ENCODE measurements at regions not wholly inside any gene's neighbourhood (a gene's known extent, or its start where the extent isn't known, plus 50 kb on each side); places are given as distances from the start of the nearest gene placed in this dataset.
"Not testable (repeated sequence)": the region's sequence is repeated elsewhere in the genome, so short reads cannot be mapped to it uniquely, and the experiment has no call there.

DNA sequence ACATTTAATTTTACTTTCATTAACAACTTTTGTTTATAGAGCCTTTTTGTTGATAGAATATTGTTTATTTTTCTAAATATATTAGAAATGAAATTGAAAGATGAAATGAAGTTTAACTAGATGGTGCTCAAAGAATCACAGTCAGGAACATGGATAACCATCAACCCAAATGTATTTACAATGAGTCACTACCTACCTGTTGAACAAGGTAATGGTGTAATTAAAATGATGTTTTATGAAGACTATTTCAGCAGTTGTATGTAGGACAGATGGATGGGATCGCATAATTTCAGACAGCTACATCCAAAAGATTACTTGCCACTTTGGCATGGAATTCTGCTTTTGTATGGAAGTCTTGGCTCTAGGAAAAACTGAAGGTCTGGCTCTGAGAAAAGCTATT lies 403.6 kb upstream of the SLC10A2 start:
- DNase-seq (ENCODE audit: low read depth, low spot score) = no peak

DNA sequence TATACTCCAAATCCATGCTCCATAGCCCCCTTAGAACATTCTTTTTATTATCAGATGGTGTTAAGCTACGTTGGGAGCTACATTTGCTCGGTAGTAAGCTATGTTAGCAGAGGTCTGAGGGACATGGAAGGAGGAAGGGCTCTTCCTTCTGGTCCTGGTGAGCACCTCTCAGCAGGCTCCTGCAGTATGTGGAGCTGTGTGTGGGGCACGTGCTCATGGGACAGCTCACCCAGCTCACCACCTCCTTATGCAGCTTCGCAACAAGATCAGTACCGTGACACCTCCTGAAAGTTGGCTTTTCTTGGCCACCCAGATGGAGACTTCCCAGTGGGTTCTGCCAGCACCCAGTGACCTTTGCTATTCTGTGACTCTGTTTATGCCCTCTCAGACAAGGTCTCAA lies 400.5 kb upstream of the SLC10A2 start:
- DNase-seq (ENCODE audit: low read depth, low spot score) = no peak

DNA sequence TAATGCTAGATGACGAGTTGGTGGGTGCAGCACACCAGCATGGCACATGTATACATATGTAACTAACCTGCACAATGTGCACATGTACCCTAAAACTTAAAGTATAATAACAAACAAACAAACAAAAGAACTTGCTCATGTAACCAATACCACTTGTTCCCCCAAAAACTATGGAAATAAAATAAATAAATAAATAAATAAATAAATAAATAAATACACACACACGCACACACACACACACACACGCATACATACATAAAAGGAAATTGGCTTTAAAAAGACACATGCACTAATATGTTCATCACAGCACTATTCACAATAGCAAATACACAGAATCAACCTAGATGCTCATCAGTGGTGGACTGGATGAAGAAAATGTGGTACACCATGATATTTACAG lies 394.0 kb upstream of the SLC10A2 start:
- DNase-seq (ENCODE audit: low read depth, low spot score) = not testable (repeated sequence)

DNA sequence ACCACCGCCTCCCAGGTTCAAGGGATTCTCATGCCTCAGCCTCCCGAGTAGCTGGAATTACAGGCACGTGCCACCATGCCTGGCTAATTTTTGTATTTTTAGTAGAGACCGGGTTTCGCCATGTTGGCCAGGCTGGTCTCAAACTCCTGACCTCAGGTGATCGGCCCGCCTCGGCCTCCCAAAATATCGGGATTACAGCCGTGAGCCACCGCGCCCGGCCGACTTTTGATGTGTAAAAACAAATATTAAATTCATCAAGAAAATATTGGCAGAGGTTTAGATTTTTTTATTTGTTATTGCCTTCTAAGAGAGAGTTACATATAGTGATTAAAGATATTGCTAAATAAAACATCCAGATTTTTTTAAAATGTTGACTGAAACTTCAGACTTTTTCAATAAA lies 390.8 kb upstream of the SLC10A2 start:
- DNase-seq (ENCODE audit: low read depth, low spot score) = not testable (repeated sequence)

DNA sequence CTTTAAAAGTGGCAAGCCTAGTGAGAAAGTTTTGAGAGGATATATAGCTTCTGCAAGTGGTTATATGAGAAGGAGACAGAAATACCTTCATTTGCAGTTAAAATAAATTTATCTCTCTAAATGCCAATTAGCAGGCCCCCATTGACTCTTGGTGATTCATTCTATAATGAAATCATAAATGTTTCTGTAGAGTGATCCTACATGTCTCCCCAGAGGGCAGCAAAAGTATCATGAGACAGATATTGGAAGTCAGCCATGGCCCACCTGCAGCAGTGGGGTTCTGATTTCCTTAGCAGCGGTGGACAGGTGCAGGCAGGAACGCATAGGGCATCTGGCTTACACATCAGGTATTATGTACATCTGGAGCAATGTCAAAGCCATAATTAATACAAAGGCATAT lies 385.4 kb upstream of the SLC10A2 start:
- DNase-seq (ENCODE audit: low read depth, low spot score) = no peak

DNA sequence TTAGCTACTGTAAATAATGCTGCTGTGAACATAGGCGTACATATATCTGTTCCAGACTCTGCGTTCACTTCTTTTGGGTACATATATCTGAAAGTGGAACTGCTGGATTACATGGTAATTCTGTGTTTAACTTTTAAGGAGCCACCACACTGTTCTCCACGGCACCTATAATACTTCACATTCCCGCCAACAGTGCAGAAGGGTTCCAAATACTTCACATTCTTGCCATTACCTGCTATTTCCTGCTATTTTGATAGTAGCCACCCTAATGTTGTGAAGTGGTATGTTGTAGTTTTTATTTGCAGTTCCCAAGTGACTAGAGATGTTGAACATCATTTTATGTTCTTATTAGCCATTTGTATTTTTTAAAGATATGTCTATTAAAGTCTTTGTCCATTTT lies 377.4 kb upstream of the SLC10A2 start:
- no peak for DNase-seq (ENCODE audit: low read depth, low spot score)

DNA sequence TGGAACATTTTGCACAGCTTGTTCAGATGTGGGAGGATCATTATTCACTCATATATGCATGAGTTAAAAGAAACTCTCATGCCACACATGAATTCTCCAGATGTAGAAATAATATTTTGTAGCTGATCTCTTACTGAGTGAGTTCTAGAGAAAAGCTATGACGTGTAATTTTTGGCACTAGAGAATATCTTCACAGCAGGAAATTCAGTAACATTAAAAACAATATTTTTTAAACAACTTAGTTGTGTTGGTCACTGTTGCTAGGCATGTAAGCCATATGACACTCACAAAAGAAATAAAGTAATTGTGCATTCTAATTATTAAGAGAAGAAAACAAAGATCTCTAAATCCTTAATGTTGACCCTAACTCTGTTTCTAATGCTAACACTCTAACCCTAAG lies 371.4 kb upstream of the SLC10A2 start:
- DNase-seq (ENCODE audit: low read depth, low spot score) = no peak

DNA sequence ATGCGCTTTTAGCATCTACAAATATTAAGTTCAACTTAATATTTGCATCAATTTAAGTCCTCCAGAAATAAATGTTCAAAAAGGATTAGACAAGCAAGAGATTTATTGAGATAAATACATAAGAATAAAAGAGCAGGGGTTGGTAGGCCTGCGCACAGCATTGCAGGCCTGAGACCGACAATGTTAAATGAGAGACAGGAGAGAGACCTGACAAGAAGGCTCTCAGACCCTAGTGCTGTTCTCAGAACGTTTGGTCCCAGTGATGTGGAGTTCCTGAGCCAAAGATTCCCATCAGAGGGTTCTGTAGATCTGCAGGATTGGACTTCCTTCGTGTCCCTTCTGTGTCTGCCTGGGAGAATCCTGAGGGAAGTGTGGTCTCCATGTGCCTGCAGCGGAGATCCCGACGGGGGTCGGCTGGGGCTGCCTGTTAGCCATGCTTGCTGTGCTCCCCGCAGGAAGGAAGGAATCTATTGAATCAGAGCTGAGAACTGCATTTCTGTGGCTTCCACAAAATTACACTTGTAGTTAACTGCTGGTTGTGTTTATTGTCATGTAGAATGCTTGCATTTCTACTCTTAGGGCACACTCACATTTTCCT lies 369.9 kb upstream of the SLC10A2 start:
- no peak for DNase-seq (ENCODE audit: low read depth, low spot score)

DNA sequence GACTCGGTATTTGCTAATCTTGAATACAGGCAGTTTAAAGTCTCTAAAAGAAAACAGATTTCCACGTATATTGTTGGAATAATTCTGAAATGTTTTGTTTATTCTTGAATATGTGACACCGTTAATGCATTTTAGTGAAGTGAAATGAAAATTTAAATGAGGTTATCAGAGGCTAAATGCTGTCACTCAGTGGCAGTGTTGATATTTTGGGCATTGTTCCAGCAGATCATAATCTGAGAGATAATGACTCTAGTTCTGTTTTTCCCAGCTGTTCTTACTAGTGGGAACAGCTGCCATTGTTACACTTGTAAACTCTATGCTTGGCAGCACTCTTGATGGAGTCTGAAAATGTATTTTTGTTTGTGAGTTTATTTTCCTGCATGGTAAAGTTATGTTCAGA lies 365.6 kb upstream of the SLC10A2 start:
- no peak for DNase-seq (ENCODE audit: low read depth, low spot score)

DNA sequence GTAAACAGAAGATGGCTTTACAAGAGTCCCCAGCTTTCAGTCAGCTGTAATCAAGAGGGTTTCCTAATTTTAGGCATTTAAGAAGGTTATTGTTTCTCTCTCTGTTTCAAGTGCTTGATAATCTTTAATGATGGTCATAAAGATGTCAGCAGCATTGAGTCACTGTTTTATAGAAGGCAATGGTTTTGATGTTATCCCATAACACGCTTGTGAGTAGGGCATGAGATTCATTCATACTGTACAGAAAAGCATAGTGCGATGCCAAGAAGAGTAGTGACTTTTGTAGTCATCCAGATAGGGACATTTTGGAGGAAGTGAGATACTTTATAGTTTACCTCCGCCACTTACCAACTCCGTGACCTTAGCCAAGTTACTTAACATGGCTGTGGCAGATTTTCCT lies 364.2 kb upstream of the SLC10A2 start:
- DNase-seq (ENCODE audit: low read depth, low spot score) = no peak

DNA sequence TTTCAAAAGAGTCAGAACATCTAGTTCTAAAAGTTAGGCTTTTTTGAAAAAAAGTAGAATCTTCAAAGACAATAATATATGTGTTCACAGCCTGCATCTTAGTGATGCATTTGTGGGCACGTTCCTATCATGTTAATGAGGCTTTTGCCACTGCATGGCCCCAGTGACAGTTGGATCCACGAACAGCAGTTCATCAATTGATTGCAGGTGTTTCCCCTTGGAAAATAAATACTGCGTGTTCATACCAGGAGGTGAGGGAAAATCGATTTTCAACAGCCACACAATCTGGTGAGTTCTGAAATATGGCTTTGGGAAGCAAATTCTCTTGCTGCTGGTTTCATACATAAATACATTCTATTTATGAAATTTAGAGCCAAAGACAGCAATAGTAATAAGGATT lies 343.8 kb upstream of the SLC10A2 start:
- DNase-seq (ENCODE audit: low read depth, low spot score) = no peak

DNA sequence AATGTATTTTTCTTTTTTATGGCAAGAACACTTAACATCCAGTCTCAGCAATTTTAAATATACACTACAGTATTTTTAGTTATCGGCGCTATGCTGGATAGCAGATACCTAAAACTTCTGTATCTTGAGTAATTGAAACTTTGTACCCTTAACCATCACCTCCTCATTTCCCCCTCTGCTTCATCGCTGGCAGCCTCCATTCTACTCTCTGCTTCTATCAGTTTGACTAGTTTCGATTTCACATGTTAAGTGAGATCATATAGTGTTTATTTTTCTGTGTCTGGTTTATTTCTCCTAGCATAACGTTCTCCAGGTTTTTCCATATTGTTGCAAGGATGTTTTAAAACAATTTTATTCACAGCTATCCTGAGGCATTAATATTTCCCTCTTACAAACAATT lies 340.8 kb upstream of the SLC10A2 start:
- no peak for DNase-seq (ENCODE audit: low read depth, low spot score)

DNA sequence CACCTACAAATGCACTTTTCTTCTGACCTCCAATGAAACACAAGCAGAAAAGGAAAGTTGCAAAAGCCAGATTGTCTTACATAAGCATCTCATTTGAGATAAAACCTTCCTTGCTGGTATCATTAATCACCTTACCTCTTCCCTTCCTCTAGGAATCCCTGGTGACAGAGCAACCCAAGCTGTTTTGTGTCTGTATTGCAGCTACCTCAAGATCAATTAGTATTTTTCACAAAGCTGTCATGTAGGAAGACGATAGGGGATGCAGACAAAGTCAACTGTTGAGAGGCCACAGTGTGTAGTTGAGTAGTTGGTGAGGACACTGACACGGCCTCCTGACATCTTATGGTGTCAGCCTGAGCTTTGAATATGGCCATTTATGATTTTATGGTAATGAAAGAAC lies 339.1 kb upstream of the SLC10A2 start:
- no peak for DNase-seq (ENCODE audit: low read depth, low spot score)

DNA sequence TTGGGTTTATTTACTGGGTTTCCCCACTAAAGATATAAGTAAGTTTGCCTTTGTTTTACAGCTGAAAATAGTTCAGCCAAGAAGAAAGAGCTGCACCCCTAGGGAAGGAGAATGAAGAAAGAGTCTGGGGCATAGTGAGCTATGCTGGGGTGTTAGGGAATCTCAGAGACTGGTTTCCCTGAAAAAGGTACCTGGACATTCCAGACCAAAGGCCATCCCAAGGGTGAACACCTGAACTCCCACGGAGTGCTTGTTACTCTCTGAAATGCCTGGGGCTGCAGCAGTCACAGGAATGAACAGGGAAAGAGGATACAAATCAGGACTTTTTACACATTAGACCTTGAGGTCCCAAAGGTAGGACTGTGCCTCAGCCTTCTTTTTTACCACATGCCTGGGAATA lies 337.6 kb upstream of the SLC10A2 start:
- no peak for DNase-seq (ENCODE audit: low read depth, low spot score)

DNA sequence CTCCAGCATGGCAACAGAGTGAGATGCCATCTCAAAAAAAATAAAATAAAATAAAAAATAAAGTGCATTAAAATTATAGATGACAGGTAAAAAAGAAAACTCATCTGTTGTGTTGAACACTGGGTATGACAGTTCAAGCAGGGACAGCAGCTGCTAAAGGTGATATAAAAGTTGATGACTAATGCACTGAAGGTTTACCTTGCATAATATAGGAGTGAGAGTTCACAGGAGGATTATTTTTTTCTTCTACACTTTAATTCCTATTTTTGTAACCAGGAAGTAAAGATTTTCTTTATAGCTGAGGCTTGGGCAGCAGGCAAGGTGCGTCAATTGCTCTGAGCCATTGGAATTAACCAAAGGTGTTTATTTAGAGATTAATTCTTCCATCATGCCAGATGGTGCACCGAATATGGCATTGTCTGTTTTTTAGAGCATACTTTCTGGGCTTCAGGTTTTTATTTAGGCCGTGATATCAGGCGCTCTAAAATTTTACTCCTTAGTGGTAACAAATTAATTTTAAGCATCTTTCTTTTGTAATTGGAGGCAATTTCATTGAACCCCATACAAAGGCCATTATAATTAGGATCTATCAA lies 337.0 kb upstream of the SLC10A2 start:
- DNase-seq (ENCODE audit: low read depth, low spot score) = no peak

DNA sequence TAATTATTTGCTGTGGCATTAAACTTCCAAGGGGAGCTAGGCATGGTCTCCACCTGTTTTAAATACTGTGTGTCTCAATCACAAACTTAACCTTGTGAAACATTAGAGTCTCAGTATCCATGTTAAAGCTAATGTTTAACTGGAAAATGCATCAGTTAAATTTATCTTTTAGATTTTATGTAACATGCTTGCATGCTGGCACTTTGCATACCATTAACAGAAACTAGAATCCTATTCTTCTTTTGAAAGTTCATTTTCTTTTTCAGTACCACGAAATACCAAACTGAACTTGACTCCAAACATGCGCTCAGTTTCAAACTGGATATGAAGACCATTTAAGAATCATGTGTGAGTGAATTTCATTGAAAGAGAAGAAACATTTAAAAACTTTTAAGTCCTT lies 328.9 kb upstream of the SLC10A2 start:
- no peak for DNase-seq (ENCODE audit: low read depth, low spot score)

DNA sequence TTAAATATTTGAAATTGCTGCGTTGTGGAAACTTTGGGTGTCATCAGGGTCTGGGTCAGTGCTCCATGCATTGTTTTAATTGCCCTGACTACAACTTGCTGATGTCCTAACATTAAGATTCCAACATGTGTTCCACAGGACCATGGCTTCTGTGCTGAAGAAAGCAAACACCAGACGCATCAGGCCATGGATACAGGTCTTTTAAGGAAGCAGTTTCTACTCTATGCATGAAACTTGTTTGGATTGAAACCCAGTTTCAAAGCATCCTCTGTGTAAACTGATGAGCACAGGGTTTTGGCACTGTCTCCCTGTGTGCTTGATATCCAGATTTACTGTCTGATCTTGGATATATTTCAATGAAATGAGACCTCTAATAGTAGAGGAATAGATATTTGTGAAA lies 328.4 kb upstream of the SLC10A2 start:
- no peak for DNase-seq (ENCODE audit: low read depth, low spot score)

DNA sequence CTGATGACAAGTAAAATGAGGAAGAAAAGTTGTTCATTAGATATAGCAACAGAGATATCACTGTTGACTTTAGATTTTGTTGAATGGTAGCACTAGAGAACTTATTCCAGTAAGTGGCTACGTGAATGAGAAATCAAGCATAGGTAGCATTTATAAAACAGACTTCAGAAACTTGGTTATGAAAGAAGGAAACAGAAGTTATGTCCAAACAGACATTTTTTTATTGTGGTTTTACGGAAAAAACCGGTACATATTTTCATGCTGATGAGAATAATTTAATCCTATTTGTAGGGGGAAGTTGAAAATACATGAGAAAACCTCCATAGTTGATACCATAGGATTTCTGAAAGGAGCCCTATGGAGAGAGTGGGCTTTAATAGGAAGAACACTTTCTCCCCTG lies 325.7 kb upstream of the SLC10A2 start:
- DNase-seq (ENCODE audit: low read depth, low spot score) = no peak

DNA sequence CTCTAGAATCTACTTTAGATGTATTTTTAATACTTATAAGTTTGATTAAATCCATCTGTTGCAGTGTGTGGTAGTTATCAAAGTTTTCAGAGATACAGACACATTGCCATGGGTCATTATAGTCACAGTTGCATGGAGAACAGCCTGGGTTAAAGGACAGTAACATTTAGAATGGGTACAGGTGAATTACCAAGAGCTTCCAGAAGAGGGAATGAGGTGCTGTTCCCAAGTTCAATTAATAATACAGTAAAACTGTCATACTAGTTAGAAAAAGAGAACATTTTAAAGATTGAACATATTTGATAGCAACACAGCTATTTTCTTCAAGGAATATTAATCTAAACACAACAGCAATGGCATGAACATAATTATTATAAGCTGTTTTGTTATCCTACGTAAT lies 322.6 kb upstream of the SLC10A2 start:
- DNase-seq (ENCODE audit: low read depth, low spot score) = no peak

DNA sequence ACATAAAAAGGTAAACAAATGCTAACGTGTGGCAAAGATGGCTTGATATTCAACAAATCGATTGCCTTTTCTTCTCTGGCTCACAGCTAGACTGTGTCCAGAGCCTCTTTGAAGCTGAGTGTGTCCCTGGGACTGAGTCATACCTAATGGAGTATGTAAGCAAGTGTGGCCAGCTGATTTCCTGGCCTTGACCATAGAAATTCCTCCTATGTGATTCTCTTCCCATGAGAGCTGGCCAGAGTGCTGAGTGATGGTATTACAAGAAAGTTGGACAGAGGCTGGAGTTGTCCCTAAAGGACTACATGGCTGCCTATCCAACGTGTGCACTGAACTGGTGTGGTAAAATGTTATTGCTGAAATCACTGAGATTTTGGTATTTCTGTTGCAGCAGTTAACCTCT lies 320.1 kb upstream of the SLC10A2 start:
- no peak for DNase-seq (ENCODE audit: low read depth, low spot score)

DNA sequence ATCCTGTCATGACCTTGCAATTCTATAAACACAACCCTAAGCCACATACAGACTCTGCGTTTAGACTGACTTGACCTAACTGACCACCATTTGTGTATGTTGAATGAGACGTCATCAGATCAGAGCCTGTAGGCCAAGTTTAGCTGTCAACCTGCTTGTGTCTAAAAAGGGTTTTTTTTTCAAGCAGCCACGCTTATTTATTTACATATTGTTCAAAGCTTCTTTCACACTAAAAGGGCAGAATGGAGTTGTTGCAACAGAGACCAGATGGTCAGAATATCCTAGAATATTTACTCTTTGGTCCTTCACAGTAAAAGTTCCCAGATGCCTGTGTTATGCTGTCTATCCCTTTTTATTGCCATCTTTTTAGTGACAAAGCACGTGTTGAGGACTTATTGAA lies 307.7 kb upstream of the SLC10A2 start:
- DNase-seq (ENCODE audit: low read depth, low spot score) = no peak

DNA sequence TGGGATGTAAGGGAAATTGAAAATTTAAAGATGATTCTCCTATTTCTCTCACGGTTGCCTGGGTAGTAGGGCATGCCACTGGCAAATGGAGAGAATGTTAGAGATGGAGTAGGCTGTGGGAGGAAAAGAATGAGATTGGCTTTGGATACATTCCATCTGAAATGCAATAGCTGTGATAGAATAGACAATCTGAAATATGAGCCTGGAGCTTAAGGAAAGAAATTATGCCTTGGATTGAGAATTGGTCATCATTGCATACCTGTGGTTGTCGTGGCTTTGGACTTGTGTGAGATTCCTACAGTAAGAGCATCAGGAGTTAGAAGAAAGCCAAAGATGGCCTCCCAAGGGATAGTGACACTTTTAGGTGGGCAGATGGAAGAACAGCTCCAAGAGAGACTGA lies 305.1 kb upstream of the SLC10A2 start:
- DNase-seq (ENCODE audit: low read depth, low spot score) = no peak

DNA sequence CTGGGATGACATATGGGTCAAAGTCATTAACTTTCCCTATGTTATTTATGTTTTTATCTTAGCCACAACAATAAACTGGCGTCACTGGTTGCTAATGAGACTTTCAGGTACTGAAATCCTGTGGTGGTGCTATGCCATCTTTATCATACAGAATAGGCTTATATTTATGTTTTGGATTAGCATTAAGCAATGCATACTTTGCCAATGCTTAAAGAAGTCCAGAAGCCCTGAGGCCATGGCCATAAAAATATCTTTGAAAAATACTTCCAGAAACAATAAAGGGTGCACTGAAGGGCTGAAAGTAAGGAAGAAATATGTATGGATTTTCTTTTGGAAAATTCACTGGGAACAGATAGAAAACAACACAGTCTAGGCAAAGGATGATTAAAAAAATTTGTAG lies 304.6 kb upstream of the SLC10A2 start:
- no peak for DNase-seq (ENCODE audit: low read depth, low spot score)

DNA sequence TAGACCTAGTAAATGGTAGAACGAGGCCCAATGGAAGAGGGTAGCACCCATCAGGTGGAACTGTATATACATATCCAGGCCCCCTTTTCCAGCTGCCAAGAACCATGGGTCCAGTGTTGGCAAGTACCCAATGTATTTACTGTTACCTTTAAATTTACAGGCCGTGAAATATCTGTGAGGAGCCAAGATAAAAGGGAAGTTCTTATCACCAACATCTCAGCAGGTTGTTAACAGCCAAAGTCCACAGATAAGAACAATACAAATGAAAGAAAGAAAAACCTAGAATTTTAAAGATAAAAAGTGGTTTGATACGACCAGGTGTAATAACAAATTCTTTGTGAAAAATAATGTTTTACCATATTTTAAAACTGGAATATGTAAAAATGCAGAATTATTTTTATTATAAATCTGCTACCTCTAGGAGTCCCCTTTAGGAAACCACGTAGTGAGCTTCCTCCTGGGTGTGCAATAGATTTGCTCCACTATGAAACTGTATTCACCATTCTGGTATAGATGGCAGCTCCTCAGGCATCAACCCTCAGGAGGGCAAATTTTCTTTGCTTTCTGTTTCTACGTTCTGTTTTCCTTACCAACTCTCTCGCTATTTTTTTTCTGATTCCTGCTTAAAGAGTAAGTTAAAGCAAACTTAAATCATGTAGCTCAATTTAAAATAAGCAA lies 292.2 kb upstream of the SLC10A2 start:
- DNase-seq (ENCODE audit: low read depth, low spot score) = no peak

Measured in brain pericyte (primary cell).